Hepatocyte (in vitro differentiated cells): ENCODE measurements at regions not wholly inside any gene's neighbourhood (a gene's known extent, or its start where the extent isn't known, plus 50 kb on each side); places are given as distances from the start of the nearest gene placed in this dataset.

Source experiments
- EZH2 ChIP-seq: fragments of 200-600 bp; sonication (generic); IDR thresholded peaks from 2 replicates; pipeline ENCODE4 v1.6.1; 2016; ENCODE audit warnings: antibody characterized with exemption, mild to moderate bottlenecking, borderline replicate concordance
- TF ChIP-seq, protein P1 (sequence below): fragments of 200-600 bp; sonication (generic); IDR thresholded peaks from 2 replicates; pipeline ENCODE4 v1.5.1; 2016; ENCODE audit warnings: antibody characterized with exemption, mild to moderate bottlenecking; ENCODE audit not compliant: poor library complexity

DNA sequence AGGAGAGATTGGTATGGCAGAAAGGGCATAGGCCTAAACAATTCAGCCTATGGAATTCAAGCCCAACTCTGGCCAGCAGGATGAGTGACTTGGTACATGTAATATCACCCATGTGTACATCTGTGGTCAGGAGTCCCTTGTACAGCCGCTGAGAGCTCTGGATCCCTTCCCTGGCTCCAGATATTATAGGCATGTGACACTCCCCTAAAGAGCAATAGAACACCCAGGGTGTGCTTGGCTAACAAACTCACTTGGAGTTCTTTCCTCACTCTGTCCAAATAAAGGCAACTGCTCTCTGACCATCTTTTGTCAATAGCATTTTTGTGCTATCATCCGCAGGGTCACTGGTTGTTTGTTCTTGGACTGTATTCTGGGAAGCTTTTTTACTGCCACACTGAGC, 197.4 kb upstream of the NCKAP5 start:
- no peak for TF ChIP-seq EZH2
- TF ChIP-seq, protein P1, sequence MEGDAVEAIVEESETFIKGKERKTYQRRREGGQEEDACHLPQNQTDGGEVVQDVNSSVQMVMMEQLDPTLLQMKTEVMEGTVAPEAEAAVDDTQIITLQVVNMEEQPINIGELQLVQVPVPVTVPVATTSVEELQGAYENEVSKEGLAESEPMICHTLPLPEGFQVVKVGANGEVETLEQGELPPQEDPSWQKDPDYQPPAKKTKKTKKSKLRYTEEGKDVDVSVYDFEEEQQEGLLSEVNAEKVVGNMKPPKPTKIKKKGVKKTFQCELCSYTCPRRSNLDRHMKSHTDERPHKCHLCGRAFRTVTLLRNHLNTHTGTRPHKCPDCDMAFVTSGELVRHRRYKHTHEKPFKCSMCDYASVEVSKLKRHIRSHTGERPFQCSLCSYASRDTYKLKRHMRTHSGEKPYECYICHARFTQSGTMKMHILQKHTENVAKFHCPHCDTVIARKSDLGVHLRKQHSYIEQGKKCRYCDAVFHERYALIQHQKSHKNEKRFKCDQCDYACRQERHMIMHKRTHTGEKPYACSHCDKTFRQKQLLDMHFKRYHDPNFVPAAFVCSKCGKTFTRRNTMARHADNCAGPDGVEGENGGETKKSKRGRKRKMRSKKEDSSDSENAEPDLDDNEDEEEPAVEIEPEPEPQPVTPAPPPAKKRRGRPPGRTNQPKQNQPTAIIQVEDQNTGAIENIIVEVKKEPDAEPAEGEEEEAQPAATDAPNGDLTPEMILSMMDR: no peak
